ENCODE measurements at regions not wholly inside any gene's neighbourhood (a gene's known extent, or its start where the extent isn't known, plus 50 kb on each side); places are given as distances from the start of the nearest gene placed in this dataset.

DNA sequence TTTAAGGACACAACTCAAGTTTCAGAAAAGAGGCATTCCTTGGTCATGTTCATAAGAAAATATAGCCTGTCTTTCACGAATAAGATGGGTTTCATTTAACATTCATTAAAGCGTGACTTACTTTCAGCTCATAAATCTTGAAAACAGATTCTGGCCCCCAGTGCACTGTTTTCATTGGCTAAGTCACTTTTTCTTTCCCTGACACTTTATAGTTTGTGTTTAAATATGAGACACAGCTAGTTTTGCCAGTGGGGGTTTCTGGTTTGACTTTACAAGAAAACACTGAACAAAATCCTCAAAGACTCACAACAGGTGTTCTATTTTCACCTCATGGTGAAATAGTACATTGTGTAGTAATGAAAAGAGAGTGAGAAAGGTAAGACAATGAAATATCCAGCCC, 65.9 kb downstream of the PHLDA1 start:
- POLR2A ChIA-PET (ENCODE audit: unreplicated experiment), result no interaction called here
- Histone ChIP-seq H3K27me3 (ENCODE audit: control insufficient read depth, insufficient read depth, low read length) (no peaks in the 10 kb centered on the region), H3K23ac (ENCODE audit: low read depth, low read length) (no peak overlapping the region), H2BK15ac (ENCODE audit: low read depth, low read length) (no peak overlapping the region), H4K5ac (ENCODE audit: low read depth, low read length) (no peak overlapping the region), H2BK120ac (ENCODE audit: low read depth, low read length) (no peak overlapping the region; the same call in 1 of the 2 replicates), H3K4me1 (ENCODE audit: control insufficient read depth, insufficient read depth, low read length) (peaks cover 2% of the 10 kb centered on the region; the same call in 1 of the 2 replicates), H2AK5ac (ENCODE audit: low read depth, low read length) (no peak overlapping the region), H3K9me1 (ENCODE audit: insufficient read depth, low read length) (no peaks in the 10 kb centered on the region), H3K9ac (ENCODE audit: low read depth, low read length) (no peak overlapping the region), H3K18ac (ENCODE audit: low read depth, low read length) (no peak overlapping the region), H3K56ac (ENCODE audit: extremely low read depth, insufficient read depth, low read length) (no peak overlapping the region), H4K91ac (ENCODE audit: insufficient read depth, low read depth, low read length) (no peak overlapping the region), H3K9me3 (ENCODE audit: control insufficient read depth, insufficient read depth, low read length) (no peaks in the 10 kb centered on the region), H3K36me3 (ENCODE audit: control insufficient read depth, insufficient read depth, low read length) (no peaks in the 10 kb centered on the region), H2BK5ac (ENCODE audit: low read depth, low read length, poor library complexity, severe bottlenecking) (no peak overlapping the region), H3K79me1 (ENCODE audit: low read depth in 1 of 2, low read length in 2 of 2) (no peaks in the 10 kb centered on the region), H2AFZ (replicated peaks; ENCODE audit: low read length, poor library complexity) (no peak overlapping the region), H3K14ac (replicated peaks; ENCODE audit: low read depth, low read length) (no peak overlapping the region), H4K20me1 (ENCODE audit: insufficient read depth, low read length) (no peaks in the 10 kb centered on the region), H2BK20ac (ENCODE audit: low read depth, low read length) (no peak overlapping the region), H3K4me3 (ENCODE audit: insufficient read depth, low read depth, low read length) (no peak overlapping the region), H3K4me2 (ENCODE audit: low read depth, low read length) (no peak overlapping the region), H4K8ac (ENCODE audit: low read depth in 2 of 2, low read length in 2 of 2) (no peak overlapping the region), H2AK9ac (replicated peaks; ENCODE audit: low read depth, low read length, poor library complexity) (no peak overlapping the region), H3K27ac (ENCODE audit: insufficient read depth, low read length) (no peak overlapping the region), H3K4ac (ENCODE audit: low read depth, low read length) (no peak overlapping the region)
- CTCF ChIA-PET, result no interaction called here
- DNase-seq (no peak), ATAC-seq (ENCODE audit: low read depth) (no peak)
- intact Hi-C loops (cut with micrococcal nuclease) (no loop called here), in situ Hi-C loops (cut with MboI; ENCODE audit: low sequenced_read_pairs) (no loop called here), dilution Hi-C loops (cut with HindIII; ENCODE audit: low sequenced_read_pairs, unreplicated experiment) (no loop called here)
- no CpG with 5 or more reads among the region's 2 CpGs for WGBS, 2 experiments (ENCODE audit: extremely low coverage in 2 of 2, insufficient read length in 1 of 2)
- BruUV-seq (replicated peaks), result no TSS peak
- no peak for TF ChIP-seq SMC3 (IDR thresholded peaks at IDR 0.05; ENCODE audit: low read depth, low read length)
- TF ChIP-seq POLR2A (IDR thresholded peaks at IDR 0.05; ENCODE audit: low read depth, low read length), result no peak
- TF ChIP-seq CHD1 (IDR thresholded peaks at IDR 0.05; ENCODE audit: low read depth, low read length), result no peak
- no peak for TF ChIP-seq RCOR1 (IDR thresholded peaks at IDR 0.05; ENCODE audit: insufficient replicate concordance, low read length)
- TF ChIP-seq, protein P1, sequence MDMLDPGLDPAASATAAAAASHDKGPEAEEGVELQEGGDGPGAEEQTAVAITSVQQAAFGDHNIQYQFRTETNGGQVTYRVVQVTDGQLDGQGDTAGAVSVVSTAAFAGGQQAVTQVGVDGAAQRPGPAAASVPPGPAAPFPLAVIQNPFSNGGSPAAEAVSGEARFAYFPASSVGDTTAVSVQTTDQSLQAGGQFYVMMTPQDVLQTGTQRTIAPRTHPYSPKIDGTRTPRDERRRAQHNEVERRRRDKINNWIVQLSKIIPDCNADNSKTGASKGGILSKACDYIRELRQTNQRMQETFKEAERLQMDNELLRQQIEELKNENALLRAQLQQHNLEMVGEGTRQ (IDR thresholded peaks at IDR 0.05; ENCODE audit: low read depth, low read length), result no peak
- TF ChIP-seq, protein P2, sequence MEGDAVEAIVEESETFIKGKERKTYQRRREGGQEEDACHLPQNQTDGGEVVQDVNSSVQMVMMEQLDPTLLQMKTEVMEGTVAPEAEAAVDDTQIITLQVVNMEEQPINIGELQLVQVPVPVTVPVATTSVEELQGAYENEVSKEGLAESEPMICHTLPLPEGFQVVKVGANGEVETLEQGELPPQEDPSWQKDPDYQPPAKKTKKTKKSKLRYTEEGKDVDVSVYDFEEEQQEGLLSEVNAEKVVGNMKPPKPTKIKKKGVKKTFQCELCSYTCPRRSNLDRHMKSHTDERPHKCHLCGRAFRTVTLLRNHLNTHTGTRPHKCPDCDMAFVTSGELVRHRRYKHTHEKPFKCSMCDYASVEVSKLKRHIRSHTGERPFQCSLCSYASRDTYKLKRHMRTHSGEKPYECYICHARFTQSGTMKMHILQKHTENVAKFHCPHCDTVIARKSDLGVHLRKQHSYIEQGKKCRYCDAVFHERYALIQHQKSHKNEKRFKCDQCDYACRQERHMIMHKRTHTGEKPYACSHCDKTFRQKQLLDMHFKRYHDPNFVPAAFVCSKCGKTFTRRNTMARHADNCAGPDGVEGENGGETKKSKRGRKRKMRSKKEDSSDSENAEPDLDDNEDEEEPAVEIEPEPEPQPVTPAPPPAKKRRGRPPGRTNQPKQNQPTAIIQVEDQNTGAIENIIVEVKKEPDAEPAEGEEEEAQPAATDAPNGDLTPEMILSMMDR (conservative IDR thresholded peaks at IDR 0.05; ENCODE audit: low read depth, low read length), result no peak
- TF ChIP-seq RFX5 (IDR thresholded peaks at IDR 0.05; ENCODE audit: low read depth, low read length), result no peak
